ENCODE measurements at regions not wholly inside any gene's neighbourhood (a gene's known extent, or its start where the extent isn't known, plus 50 kb on each side); places are given as distances from the start of the nearest gene placed in this dataset.

DNA sequence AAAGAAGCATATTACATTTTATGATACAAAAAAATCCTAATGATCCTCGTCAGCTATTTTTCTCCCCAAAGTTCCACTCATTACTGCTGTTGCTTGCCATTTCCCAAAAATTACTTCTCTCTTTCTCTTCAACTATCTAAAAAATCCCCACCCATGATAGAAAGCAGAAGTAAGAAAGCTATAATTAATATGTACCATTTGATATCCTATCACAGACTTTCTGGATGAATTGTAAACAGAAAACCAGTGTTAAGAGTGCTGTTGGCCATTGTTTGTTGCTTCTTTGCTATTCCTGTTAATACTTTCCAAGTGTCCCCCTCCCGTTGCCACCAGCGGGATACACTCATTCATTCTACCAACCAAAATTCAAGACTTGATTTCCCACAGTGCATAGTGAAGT, 136.3 kb upstream of the SMARCA2 start:
- Histone ChIP-seq H3K4me1 (ENCODE audit: control insufficient read depth, extremely low read depth, insufficient read depth, low read length) (no peaks in the 10 kb centered on the region), H3K4me3 (ENCODE audit: control insufficient read depth in 2 of 3, extremely low read depth in 1 of 3, insufficient read depth in 2 of 3, low read depth in 1 of 3, low read length in 3 of 3) (no peak overlapping the region), H3K27me3 (ENCODE audit: control insufficient read depth, extremely low read depth, insufficient read depth, low read length) (no peaks in the 10 kb centered on the region), H3K79me2 (ENCODE audit: control insufficient read depth, insufficient read depth, low read length) (no peaks in the 10 kb centered on the region), H4K20me1 (ENCODE audit: control insufficient read depth, extremely low read depth, insufficient read depth, low read length) (no peaks in the 10 kb centered on the region), H3K4me2 (ENCODE audit: control insufficient read depth, extremely low read depth, insufficient read depth, low read depth, low read length) (no peak overlapping the region), H2AFZ (ENCODE audit: control insufficient read depth, low read length) (no peak overlapping the region), H3K36me3 (ENCODE audit: control insufficient read depth in 2 of 2, extremely low read depth in 1 of 2, insufficient read depth in 2 of 2, low read length in 2 of 2) (no peaks in the 10 kb centered on the region), H3K9ac (ENCODE audit: control insufficient read depth, extremely low read depth, insufficient read depth, low read length) (no peak overlapping the region), H3K9me3 (ENCODE audit: control insufficient read depth, low read depth, low read length) (no peaks in the 10 kb centered on the region), H3K27ac (ENCODE audit: control insufficient read depth, insufficient read depth, low read length) (no peak overlapping the region), H3K9me1 (ENCODE audit: control insufficient read depth, extremely low read depth, insufficient read depth, low read length) (no peaks in the 10 kb centered on the region)
- dilution Hi-C loops (cut with MboI; ENCODE audit: extremely low pct_ligation_motif_present, low sequenced_read_pairs): no loop called here
- DNase-seq (ENCODE audit: low read depth, low spot score) (no peak), FAIRE-seq (no peak)
- TF ChIP-seq, protein P1, sequence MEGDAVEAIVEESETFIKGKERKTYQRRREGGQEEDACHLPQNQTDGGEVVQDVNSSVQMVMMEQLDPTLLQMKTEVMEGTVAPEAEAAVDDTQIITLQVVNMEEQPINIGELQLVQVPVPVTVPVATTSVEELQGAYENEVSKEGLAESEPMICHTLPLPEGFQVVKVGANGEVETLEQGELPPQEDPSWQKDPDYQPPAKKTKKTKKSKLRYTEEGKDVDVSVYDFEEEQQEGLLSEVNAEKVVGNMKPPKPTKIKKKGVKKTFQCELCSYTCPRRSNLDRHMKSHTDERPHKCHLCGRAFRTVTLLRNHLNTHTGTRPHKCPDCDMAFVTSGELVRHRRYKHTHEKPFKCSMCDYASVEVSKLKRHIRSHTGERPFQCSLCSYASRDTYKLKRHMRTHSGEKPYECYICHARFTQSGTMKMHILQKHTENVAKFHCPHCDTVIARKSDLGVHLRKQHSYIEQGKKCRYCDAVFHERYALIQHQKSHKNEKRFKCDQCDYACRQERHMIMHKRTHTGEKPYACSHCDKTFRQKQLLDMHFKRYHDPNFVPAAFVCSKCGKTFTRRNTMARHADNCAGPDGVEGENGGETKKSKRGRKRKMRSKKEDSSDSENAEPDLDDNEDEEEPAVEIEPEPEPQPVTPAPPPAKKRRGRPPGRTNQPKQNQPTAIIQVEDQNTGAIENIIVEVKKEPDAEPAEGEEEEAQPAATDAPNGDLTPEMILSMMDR (optimal IDR thresholded peaks at IDR 0.05 in 1 of 3, IDR thresholded peaks at IDR 0.05 in 1 of 3, conservative IDR thresholded peaks at IDR 0.05 in 1 of 3; ENCODE audit: extremely low read depth in 1 of 3, insufficient read depth in 2 of 3, low read length in 3 of 3): no peak
- no peak for TF ChIP-seq EZH2 (IDR thresholded peaks at IDR 0.05; ENCODE audit: low read length)

DNA sequence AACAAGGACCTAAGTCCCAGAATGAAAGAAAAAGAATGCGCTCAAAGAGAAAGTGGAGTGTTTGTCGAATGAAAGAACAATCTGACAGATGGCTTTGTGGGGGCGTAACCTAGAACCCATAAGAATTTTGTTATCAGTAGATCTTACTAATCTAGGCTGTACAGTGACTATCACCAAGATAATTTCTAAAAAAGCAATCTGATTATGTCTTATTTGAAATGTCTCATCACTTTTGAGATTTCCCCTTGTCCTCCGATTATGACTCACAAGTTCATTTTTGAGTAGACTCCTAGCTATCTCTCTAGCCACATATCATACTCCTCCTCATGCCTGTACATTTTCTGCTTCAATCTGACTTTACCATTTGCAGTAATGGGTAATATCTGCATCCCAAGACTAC, 135.6 kb upstream of the SMARCA2 start:
- no peak overlapping the region for H3K4me2 ChIP-seq (ENCODE audit: control insufficient read depth, extremely low read depth, insufficient read depth, low read depth, low read length)
- H3K4me3 ChIP-seq (ENCODE audit: control insufficient read depth in 2 of 3, extremely low read depth in 1 of 3, insufficient read depth in 2 of 3, low read depth in 1 of 3, low read length in 3 of 3): no peak overlapping the region
- no peaks in the 10 kb centered on the region for H3K36me3 ChIP-seq (ENCODE audit: control insufficient read depth in 2 of 2, extremely low read depth in 1 of 2, insufficient read depth in 2 of 2, low read length in 2 of 2)
- no peak overlapping the region for H2AFZ ChIP-seq (ENCODE audit: control insufficient read depth, low read length)
- no peak overlapping the region for H3K27ac ChIP-seq (ENCODE audit: control insufficient read depth, insufficient read depth, low read length)
- H3K79me2 ChIP-seq (ENCODE audit: control insufficient read depth, insufficient read depth, low read length): no peaks in the 10 kb centered on the region
- DNase-seq (ENCODE audit: low read depth, low spot score): no peak
- H3K27me3 ChIP-seq (ENCODE audit: control insufficient read depth, extremely low read depth, insufficient read depth, low read length): no peaks in the 10 kb centered on the region
- H3K4me1 ChIP-seq (ENCODE audit: control insufficient read depth, extremely low read depth, insufficient read depth, low read length): no peaks in the 10 kb centered on the region
- no peak for TF ChIP-seq EZH2 (IDR thresholded peaks at IDR 0.05; ENCODE audit: low read length)
- TF ChIP-seq, protein P1 (optimal IDR thresholded peaks at IDR 0.05 in 1 of 3, IDR thresholded peaks at IDR 0.05 in 1 of 3, conservative IDR thresholded peaks at IDR 0.05 in 1 of 3; ENCODE audit: extremely low read depth in 1 of 3, insufficient read depth in 2 of 3, low read length in 3 of 3): no peak
- no peaks in the 10 kb centered on the region for H4K20me1 ChIP-seq (ENCODE audit: control insufficient read depth, extremely low read depth, insufficient read depth, low read length)
- no peaks in the 10 kb centered on the region for H3K9me1 ChIP-seq (ENCODE audit: control insufficient read depth, extremely low read depth, insufficient read depth, low read length)
- dilution Hi-C loops (cut with MboI; ENCODE audit: extremely low pct_ligation_motif_present, low sequenced_read_pairs): no loop called here
- no peak overlapping the region for H3K9ac ChIP-seq (ENCODE audit: control insufficient read depth, extremely low read depth, insufficient read depth, low read length)
- no peaks in the 10 kb centered on the region for H3K9me3 ChIP-seq (ENCODE audit: control insufficient read depth, low read depth, low read length)
- no peak for FAIRE-seq
